HPDE6-E6E7 (cell line): ENCODE measurements at regions not wholly inside any gene's neighbourhood (a gene's known extent, or its start where the extent isn't known, plus 50 kb on each side); places are given as distances from the start of the nearest gene placed in this dataset.
"Not testable (repeated sequence)": the region's sequence is repeated elsewhere in the genome, so short reads cannot be mapped to it uniquely, and the experiment has no call there.

ENCODE experiments used
- DNase-seq: peaks from one replicate; pipeline ENCODE4 v3.0.0; 2011; ENCODE audit warnings: missing footprints; ENCODE audit errors: extremely low spot score

DNA sequence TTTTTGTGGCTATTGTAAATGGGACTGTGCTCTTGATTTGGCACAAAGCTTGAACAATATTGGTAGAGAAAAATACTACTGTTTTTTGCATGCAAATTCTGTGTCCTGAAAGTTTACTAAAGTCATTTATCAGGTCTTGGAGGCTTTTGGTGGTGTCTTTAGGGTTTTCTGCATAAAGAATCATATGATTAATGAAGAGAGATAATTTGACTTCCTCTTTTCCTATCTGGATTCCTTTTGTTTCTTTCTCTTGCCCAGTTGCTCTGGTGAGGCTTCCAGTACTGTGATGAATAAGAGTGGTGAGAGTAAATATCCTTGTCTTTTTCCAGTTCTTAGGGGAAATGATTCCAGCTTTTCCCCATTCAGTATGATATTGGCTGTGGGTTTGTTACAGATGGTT, 1166.7 kb downstream of the NCAM2 start:
- no peak for DNase-seq

DNA sequence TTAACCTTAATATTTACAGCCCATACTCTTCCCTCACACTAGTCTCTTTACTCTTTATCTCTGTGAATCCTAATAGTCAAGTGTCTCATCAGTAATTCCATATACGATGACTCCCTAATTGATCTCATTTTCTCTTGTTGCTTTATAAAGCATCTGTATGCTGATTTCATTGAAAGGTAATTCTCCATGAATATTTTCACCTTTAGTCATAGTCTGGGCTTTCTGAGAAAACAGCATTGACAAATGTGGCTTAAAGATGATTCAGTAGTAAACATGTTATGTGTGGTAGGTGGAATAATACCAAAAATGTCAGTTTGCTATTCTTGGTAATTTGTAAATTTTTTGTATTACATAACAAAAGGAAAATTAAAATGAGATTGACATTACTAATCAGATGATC, 1176.5 kb downstream of the NCAM2 start:
- DNase-seq: no peak

GRCh38 chr21:22189278-22189677, 1191.1 kb downstream of the NCAM2 start:
- no peak for DNase-seq

DNA sequence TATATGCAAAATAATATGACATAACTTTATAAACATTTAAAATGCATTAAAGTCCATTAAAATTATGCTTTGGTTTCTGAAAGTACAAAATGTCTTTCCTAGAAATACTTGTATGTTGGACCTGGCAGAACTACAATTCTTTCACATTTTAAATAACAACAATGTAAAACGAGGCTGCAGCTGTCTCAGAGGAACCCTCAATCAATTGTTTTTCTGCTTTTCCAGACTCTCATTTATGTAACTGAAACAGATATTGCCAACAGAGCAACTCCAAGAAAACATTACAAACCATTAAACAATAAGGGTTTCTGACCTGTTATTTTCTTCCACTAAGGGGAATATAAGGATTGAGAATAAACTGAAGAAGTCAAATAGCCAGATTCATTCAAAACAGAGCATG, 1193.4 kb downstream of the NCAM2 start:
- DNase-seq: no peak

GRCh38 chr21:22192766-22193165, 1194.6 kb downstream of the NCAM2 start:
- DNase-seq: no peak

DNA sequence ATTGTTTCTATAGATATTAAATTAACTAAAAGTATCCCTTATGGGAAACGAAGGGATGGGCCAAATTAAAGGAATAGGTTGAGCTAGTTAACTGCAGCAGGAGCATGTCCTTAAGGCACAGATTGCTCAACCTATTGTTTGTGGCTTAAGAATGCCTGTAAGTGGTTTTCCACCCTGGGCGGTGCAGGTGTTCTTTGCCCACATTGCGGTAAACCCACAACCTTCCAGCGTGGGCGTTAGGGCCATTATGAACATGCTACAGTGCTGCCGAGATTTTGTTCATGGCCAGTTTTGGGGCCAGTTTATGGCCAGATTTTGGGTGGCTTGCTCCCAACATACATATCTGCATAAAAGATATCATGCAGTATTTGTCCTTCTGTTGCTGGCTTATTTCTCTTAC, 1196.8 kb downstream of the NCAM2 start:
- DNase-seq: not testable (repeated sequence)

DNA sequence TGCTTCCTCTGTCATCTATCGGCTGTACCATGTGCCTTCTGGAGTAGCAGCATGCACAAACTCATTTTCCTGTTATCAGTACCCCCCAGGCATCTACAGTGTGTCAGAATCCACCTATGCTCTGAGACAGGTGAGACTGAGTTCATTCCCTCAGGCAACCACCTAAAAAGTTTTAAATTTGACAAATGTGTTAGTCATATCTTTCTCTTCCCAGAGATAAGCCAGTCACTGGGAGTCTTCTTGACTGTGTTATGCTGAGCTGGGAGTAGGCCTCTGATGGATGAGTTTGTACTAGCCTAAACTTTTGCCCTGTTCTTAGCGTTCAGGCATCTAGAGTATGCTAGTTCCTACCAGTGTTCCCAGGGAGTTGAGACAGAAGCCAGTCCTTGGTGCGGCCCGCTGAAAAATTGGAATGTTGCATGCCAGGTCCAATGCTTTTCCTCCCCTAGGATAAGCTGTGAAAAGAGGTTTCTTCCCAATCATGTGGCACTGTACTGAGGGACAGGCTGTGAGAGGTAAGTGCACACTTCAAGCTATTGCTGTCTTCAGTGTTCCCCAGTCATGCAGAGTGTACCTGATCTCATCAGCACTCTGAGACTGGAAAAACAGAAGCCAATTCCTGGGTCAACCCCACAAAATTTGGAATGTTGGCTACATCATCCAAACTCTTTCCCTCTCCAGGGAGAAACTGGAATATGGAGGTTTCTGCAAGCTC, 1202.3 kb downstream of the NCAM2 start:
- no peak for DNase-seq

DNA sequence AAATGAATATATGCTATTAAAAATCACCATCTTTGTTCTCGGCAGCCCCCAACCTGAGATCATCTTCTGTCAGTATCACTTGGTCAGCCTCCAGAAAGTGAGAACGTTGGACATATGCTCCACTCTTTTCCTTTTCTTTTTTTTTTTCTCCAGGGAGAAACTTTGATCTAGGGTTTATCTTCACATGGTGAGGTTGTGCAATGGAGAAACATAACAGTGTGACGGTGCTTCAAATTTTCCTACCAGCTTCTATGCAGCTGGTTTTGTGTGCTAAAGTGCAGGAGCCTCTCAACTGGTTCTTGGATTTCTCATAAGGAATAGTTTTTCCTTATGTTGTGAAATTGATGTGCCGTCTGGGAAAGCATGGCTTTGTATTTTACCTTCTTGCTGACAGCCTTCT, 1202.9 kb downstream of the NCAM2 start:
- DNase-seq: no peak

- no peak for DNase-seq
Measured at GRCh38 chr21:22201669-22202068, 1203.5 kb downstream of the NCAM2 start.

DNA sequence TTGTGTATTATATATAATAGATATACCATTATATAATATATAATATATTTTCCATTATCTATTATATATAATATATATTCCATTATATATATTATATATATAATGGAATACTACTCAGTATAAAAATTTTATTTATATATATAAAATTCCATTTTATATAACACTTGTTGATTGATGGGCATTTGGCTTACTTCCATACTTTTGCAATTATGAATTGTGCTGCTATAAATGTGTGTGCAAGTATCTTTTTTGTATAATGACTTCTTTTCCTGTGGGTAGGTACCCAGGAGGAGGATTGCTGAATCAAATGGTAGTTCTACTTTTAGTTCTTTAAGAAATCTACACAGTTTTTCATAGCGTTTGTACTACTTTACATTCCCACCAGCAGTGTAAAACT, 1211.1 kb downstream of the NCAM2 start:
- DNase-seq: no peak

DNA sequence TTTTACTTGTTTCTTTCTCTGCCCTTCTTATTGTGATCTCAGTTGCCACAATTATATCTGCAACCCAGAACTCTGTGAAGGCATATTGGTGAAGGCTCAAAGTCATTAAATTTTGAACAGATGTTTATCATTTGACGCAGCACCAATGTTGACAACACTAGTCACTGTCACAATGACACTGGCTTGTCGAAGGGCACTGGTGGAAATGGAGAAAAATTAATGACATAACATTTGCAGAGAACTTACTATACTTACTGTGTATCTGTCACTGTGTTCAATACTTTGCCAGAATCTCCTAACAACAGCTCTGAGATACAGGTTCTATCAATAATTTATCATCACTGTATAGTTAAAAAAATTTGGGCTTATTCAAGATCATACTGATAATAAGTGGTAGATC, 1213.7 kb downstream of the NCAM2 start:
- no peak for DNase-seq

- DNase-seq: no peak
Measured at GRCh38 chr21:22223385-22223784, 1225.2 kb downstream of the NCAM2 start.

GRCh38 chr21:22224261-22224660, 1226.1 kb downstream of the NCAM2 start:
- DNase-seq: no peak

DNA sequence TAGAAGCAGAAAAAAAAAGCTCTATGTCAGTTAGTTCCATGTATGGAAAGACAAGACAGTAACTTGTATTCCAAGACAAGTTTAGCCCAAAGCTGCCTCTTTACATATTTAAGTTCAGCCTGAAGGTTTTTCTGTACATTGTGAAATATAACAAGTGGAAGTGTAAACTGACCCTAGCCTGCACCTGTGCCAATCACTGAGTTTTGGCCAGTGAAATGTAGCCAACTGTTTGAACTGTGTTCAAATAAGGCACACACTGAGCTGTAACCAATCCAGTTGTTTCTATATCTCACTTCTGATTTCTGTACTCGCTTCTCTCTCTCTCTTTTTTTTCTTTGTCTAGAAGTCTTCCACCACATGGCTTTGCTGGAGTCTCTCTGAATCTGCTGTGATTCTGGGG, 1227.1 kb downstream of the NCAM2 start:
- DNase-seq: no peak

DNA sequence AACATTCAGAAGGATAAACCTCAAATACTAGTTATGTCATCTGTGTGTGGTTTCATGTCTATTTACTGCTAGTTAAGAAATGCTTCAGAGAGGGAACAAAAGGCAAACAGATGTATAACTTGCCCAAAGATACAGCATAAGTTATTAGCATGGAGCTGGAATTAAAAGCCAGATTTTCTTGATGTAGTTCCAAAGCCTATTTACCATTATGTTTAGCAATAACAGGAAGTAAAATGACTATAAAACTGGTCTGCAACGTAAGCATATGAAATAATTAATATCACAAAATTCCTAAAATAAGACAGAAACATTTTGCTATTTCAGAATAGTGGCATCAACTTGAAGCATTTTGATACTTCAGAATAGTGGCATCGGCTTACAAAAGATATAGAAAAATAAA, 1232.8 kb downstream of the NCAM2 start:
- no peak for DNase-seq

GRCh38 chr21:22235866-22236590, 1237.8 kb downstream of the NCAM2 start:
- no peak for DNase-seq

- no peak for DNase-seq
Measured at GRCh38 chr21:22244516-22244915, 1246.3 kb downstream of the NCAM2 start.

DNA sequence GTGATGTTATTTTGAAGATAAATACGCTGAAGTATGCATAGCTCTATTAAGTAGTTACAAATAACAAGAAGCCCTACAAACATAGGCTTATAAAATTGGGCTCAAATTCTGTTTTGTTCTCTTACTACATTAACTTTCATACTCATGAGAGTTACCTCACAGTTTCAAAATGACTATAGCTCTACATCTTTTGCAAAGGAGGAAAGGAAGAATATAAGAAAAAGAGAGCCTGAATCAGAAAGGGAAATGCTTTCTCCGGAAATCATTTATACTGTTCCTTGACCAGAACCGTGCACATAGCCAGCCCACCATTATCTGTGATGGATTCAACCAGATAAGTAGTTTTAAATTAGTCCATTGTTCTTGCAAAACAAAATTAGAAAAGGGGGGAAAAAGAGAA, 1252.1 kb downstream of the NCAM2 start:
- no peak for DNase-seq

- DNase-seq: no peak
Measured at GRCh38 chr21:22253761-22254160, 1255.6 kb downstream of the NCAM2 start.

DNA sequence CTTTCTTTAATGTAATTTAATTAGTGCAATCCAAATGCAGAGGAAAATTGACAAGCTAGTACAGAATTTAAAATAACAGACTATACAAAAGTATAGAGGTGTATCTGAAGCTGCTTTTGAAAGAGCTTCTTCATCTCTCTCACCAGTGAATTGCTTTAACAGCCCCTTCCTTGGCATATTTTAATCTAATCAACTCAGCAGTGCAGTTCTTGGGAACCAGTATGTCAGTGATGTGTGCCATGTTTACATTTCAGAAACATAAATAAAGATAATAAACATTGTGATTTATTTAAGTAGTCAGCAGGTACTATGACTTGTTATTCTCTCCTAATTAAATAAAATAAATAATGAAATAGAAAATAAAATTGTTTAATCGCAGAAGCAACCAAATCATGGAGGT, 1260.6 kb downstream of the NCAM2 start:
- no peak for DNase-seq

DNA sequence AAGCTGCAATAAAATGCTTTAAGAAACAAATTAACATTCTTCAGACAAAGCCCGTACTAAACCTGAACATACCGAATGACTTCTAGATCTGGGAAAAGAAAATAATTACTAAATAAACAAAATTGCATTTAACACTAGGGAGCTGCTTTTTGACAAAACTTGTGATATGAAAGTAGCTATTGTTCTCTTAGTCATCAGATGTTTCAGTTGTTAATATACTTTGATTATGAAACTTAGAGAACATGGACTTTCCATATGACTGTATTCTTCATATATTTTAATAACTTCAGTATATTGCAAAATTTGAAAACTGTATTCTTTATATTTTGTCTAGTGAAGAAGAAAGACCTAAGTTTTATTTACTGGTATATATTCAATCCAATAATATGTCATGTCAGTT, 1262.1 kb downstream of the NCAM2 start:
- DNase-seq: no peak

DNA sequence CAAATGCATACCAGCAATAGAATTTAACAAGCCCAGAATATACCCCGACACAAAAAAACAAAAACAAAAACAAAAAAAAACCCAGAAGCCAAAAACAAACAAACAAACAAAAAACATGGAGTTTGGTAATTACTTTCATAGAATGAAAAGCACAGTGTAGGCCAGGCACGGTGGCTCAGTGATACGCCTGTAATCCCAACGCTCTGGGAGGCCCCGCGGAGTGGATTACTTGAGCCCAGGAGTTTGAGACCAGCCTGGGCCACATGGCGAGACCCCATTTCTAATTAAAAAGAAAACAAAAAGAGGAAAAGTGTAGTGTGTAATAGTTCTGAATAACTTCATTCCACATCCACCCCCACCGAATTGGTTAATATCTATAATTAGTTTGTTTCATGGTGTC, 1265.7 kb downstream of the NCAM2 start:
- no peak for DNase-seq

DNA sequence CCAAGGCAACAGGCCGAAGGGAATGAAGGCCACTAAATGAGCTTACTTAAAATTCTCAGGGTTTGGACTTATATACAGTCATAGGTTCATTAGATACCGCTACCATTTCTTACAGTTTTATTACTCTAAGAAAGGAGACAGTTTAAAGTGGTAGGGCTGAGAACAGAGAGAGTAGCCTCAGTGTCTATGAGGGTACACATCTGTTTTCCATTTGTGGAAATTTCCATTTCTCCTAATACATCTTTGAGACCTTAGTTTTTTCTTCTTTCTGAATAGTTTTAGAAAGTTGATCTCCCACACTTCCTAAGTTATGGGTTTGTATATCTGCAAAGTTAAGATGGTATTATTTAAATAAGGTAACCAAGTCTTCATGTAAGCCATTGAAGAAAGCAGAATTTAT, 1279.1 kb downstream of the NCAM2 start:
- DNase-seq: no peak

DNA sequence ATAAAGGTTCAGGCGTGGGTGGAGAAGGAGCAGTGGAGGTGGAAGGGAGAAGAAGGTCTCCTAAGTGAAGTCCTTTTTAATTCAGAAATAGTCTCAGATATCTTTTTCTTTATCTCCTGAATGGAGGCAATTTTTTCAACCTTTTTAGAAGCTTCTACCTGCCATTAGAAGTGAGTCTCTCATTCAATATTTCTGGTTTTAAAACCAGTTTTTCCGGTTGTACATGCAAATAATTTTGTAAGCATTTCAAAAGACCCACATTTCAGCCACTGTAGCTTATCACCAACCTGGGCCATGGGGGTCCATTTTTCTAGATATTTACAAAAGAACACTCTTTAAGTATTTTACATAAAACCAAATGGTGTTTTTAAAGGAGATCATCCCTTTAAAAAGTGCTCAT, 1280.2 kb downstream of the NCAM2 start:
- DNase-seq: no peak
